BLaER1 (cell line): ENCODE measurements at regions not wholly inside any gene's neighbourhood (a gene's known extent, or its start where the extent isn't known, plus 50 kb on each side); places are given as distances from the start of the nearest gene placed in this dataset.

Source experiments
- H3K27ac ChIP-seq: shearing (Covaris generic); formaldehyde crosslinking; 2 replicates; pipeline ENCODE4 v1.8.1; 2022
- H3K27me3 ChIP-seq: shearing (Covaris generic); formaldehyde crosslinking; 2 replicates; pipeline ENCODE4 v1.8.1; 2022
- H3K36me3 ChIP-seq: shearing (Covaris generic); formaldehyde crosslinking; 2 replicates; pipeline ENCODE4 v1.8.1; 2022
- H3K4me1 ChIP-seq: shearing (Covaris generic); formaldehyde crosslinking; 2 replicates; pipeline ENCODE4 v1.8.1; 2022
- H3K4me2 ChIP-seq: shearing (Covaris generic); formaldehyde crosslinking; 2 replicates; pipeline ENCODE4 v1.8.1; 2022
- H3K4me3 ChIP-seq: shearing (Covaris generic); formaldehyde crosslinking; 2 replicates; pipeline ENCODE4 v1.8.1; 2022
- H3K9ac ChIP-seq: shearing (Covaris generic); formaldehyde crosslinking; 2 replicates; pipeline ENCODE4 v1.8.1; 2022
- H3K9me3 ChIP-seq: shearing (Covaris generic); formaldehyde crosslinking; 2 replicates; pipeline ENCODE4 v1.8.1; 2022
- H4K20me1 ChIP-seq: shearing (Covaris generic); formaldehyde crosslinking; 2 replicates; pipeline ENCODE4 v1.8.1; 2022
- Cebpa-rat ChIP-seq: shearing (Covaris generic); IDR thresholded peaks from 2 replicates; pipeline ENCODE4 v1.8.1; 2022

GRCh38 chr15:47603026-47603425 lies 114.3 kb upstream of the SEMA6D start:
- no peaks in the 10 kb centered on the region for H3K4me1 ChIP-seq
- no peaks in the 10 kb centered on the region for H3K27me3 ChIP-seq
- no peaks in the 10 kb centered on the region for H3K9me3 ChIP-seq

GRCh38 chr15:47607695-47608094 lies 109.6 kb upstream of the SEMA6D start:
- Histone ChIP-seq H3K4me3 (no peak overlapping the region), H3K4me1 (no peaks in the 10 kb centered on the region), H3K4me2 (no peak overlapping the region), H4K20me1 (no peaks in the 10 kb centered on the region), H3K27me3 (no peaks in the 10 kb centered on the region), H3K9me3 (no peaks in the 10 kb centered on the region), H3K9ac (no peak overlapping the region), H3K27ac (no peak overlapping the region), H3K36me3 (no peaks in the 10 kb centered on the region)
- no peak for TF ChIP-seq Cebpa-rat

More at GRCh38 chr15:47603026-47603425, 114.3 kb upstream of the SEMA6D start:
- H3K4me3 ChIP-seq, result no peak overlapping the region
- no peaks in the 10 kb centered on the region for H3K36me3 ChIP-seq
- H3K27ac ChIP-seq, result no peak overlapping the region
- no peak overlapping the region for H3K4me2 ChIP-seq
- no peak overlapping the region for H3K9ac ChIP-seq
- H4K20me1 ChIP-seq, result no peaks in the 10 kb centered on the region
- no peak for TF ChIP-seq Cebpa-rat

- no peak overlapping the region for H3K4me3 ChIP-seq
- H3K9ac ChIP-seq, result no peak overlapping the region
- no peaks in the 10 kb centered on the region for H3K9me3 ChIP-seq
- no peak overlapping the region for H3K4me2 ChIP-seq
- H3K4me1 ChIP-seq, result no peaks in the 10 kb centered on the region
- no peaks in the 10 kb centered on the region for H4K20me1 ChIP-seq
- H3K27me3 ChIP-seq, result no peaks in the 10 kb centered on the region
- no peak for TF ChIP-seq Cebpa-rat
- no peaks in the 10 kb centered on the region for H3K36me3 ChIP-seq
- H3K27ac ChIP-seq, result no peak overlapping the region
Measured at GRCh38 chr15:47609693-47610092, 107.6 kb upstream of the SEMA6D start.

DNA sequence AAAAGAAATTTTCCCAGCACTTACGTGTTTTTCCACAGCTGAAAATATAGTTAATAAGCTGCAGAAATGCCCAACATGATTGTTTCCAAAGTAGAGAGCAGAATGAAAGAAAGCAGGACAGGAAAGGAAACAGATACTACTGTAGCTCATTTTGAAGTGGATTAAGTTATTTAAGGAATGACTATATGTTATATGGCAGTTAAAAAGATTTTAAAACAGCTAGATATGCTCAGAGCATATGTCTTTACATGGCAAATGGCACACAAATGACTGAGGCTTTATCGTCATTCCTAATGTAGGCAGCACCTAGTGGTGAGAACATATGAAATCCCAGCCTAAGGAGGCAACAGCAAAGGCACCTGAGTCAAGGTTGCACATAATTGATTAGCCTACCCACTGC lies 106.6 kb upstream of the SEMA6D start:
- Histone ChIP-seq H3K9me3 (no peaks in the 10 kb centered on the region), H3K9ac (no peak overlapping the region), H3K27me3 (no peaks in the 10 kb centered on the region), H3K4me2 (no peak overlapping the region), H4K20me1 (no peaks in the 10 kb centered on the region), H3K4me1 (no peaks in the 10 kb centered on the region), H3K4me3 (no peak overlapping the region), H3K27ac (no peak overlapping the region), H3K36me3 (no peaks in the 10 kb centered on the region)
- TF ChIP-seq Cebpa-rat, result no peak

DNA sequence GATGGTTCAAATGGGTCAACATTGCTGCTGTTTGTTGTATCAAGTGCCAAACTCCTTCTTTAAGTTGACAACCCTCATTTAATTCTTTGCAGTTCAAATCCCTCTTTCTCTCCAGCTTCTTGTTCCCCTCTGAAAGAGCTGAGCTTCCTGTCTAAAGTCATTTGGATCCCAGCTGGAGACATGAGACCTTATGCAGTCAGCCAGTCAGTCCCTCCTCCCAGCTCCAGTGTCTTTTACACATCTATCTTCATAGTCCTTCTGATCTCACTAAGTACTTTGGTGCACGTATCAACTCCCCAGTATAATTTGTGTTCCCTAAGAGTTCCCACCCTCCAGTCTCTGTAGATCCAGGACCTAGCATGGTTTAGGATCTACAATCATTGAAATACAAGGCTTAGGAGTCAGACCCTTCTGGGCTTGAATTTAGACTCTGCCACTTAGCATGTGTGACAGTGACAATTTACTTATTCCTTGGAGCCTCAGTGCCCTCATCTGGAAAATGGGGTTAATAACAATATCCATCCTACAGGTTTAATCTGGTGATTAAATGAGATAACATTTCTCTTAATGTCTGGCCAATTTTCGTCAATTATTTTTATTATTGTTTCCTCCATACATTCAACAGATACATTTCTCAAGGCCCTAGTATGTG lies 102.8 kb upstream of the SEMA6D start:
- Histone ChIP-seq H3K4me2 (no peak overlapping the region), H3K9me3 (no peaks in the 10 kb centered on the region), H3K36me3 (no peaks in the 10 kb centered on the region), H3K9ac (no peak overlapping the region), H3K27me3 (no peaks in the 10 kb centered on the region), H3K4me3 (no peak overlapping the region), H3K27ac (no peak overlapping the region), H4K20me1 (no peaks in the 10 kb centered on the region), H3K4me1 (no peaks in the 10 kb centered on the region)
- TF ChIP-seq Cebpa-rat, result no peak

GRCh38 chr15:47616876-47617275 lies 100.4 kb upstream of the SEMA6D start:
- H3K27ac ChIP-seq, result no peak overlapping the region
- no peak overlapping the region for H3K4me2 ChIP-seq

GRCh38 chr15:47618241-47618640 lies 99.1 kb upstream of the SEMA6D start:
- Histone ChIP-seq H3K36me3 (no peaks in the 10 kb centered on the region), H3K4me3 (no peak overlapping the region), H4K20me1 (no peaks in the 10 kb centered on the region), H3K27me3 (no peaks in the 10 kb centered on the region), H3K9me3 (no peaks in the 10 kb centered on the region), H3K9ac (no peak overlapping the region), H3K4me2 (no peak overlapping the region), H3K4me1 (peaks cover 32% of the 10 kb centered on the region), H3K27ac (no peak overlapping the region)
- no peak for TF ChIP-seq Cebpa-rat

More at GRCh38 chr15:47616876-47617275, 100.4 kb upstream of the SEMA6D start:
- H3K4me3 ChIP-seq, result no peak overlapping the region
- H3K27me3 ChIP-seq, result no peaks in the 10 kb centered on the region
- peaks cover 20% of the 10 kb centered on the region for H3K4me1 ChIP-seq
- no peaks in the 10 kb centered on the region for H3K36me3 ChIP-seq
- H3K9ac ChIP-seq, result no peak overlapping the region
- no peaks in the 10 kb centered on the region for H4K20me1 ChIP-seq
- H3K9me3 ChIP-seq, result no peaks in the 10 kb centered on the region
- no peak for TF ChIP-seq Cebpa-rat

GRCh38 chr15:47620960-47621681 lies 96.2 kb upstream of the SEMA6D start:
- Histone ChIP-seq H3K4me3 (no peak overlapping the region), H3K9ac (no peak overlapping the region), H3K4me2 (peak overlapping the region; percentile 64)

DNA sequence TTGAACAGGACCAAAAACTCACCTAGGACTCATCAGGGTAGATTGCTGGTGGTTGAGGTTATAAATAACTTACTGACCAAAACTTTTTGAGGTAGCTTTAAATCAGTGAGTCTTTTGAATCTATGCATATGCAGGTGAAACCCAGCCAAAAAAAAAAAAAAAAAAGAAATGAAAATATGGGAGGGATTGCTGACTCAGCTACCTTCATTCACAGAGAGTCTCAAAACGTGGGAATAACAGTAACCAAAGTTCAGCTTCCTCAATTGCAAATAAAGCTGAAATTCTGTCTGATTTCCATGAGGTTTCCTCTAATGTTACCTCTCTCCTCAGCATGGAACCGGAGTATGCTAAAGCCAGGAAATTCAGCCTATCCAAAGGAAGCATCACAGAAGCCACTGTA lies 95.2 kb upstream of the SEMA6D start:
- Histone ChIP-seq H4K20me1 (no peaks in the 10 kb centered on the region), H3K27ac (no peak overlapping the region), H3K4me2 (peak overlapping the region; percentile 64), H3K4me1 (peaks cover 32% of the 10 kb centered on the region), H3K36me3 (no peaks in the 10 kb centered on the region), H3K9ac (no peak overlapping the region), H3K27me3 (no peaks in the 10 kb centered on the region), H3K4me3 (no peak overlapping the region), H3K9me3 (no peaks in the 10 kb centered on the region)
- no peak for TF ChIP-seq Cebpa-rat

More at GRCh38 chr15:47620960-47621681, 96.2 kb upstream of the SEMA6D start:
- Histone ChIP-seq H3K36me3 (no peaks in the 10 kb centered on the region), H3K4me1 (peaks cover 32% of the 10 kb centered on the region), H4K20me1 (no peaks in the 10 kb centered on the region), H3K9me3 (no peaks in the 10 kb centered on the region), H3K27me3 (no peaks in the 10 kb centered on the region), H3K27ac (no peak overlapping the region)
- no peak for TF ChIP-seq Cebpa-rat

DNA sequence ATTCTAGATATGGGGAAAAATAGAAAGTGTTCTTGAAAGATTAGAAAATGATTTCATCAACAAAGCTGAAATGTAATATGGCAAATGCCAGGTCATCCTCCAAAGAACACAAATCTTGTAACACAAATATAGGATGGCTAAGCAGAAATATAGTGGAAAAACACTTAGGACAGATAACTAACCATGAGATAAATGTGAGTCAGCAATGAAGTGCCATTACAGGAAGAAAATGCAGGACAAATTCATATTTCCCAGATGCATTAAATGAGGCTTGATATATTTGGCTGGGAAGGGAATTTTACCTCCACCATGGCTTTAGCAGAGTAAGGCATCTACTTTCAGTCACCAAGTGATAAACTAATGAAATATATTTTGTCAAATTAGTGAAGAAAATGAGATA lies 92.8 kb upstream of the SEMA6D start:
- Histone ChIP-seq H3K9ac (no peak overlapping the region), H3K4me3 (no peak overlapping the region), H3K4me1 (peaks cover 32% of the 10 kb centered on the region), H3K4me2 (no peak overlapping the region), H3K27ac (no peak overlapping the region), H3K36me3 (no peaks in the 10 kb centered on the region), H3K9me3 (no peaks in the 10 kb centered on the region), H3K27me3 (no peaks in the 10 kb centered on the region), H4K20me1 (no peaks in the 10 kb centered on the region)
- TF ChIP-seq Cebpa-rat, result no peak
